ENCODE measurements at regions not wholly inside any gene's neighbourhood (a gene's known extent, or its start where the extent isn't known, plus 50 kb on each side); places are given as distances from the start of the nearest gene placed in this dataset.
"Not testable (repeated sequence)": the region's sequence is repeated elsewhere in the genome, so short reads cannot be mapped to it uniquely, and the experiment has no call there.

DNA sequence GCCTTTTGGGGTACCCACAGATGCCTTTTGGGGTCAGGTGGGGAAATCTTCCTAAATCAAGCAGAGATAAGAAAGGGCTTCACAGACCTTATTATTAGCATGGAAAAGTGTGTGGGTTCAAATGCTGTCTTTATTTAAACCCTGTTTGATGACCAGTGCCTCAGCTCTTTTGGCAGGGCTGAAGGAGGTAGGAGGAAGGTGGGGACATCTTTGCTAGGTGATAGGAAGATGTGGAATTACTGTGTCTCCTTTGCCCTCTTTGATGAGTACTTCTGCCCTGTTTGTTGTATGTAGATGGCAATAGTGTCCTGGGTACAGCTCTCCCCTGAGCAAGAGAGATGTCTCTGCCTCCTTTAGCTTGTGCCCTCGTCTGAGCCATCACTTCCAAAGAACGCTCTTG is 333.3 kb upstream of the ROPN1 start:
- no peaks in the 10 kb centered on the region for H3K4me1 ChIP-seq (ENCODE audit: insufficient read depth, low read length)
- no peaks in the 10 kb centered on the region for H3K9me3 ChIP-seq (ENCODE audit: low read depth, low read length)
- no peaks in the 10 kb centered on the region for H3K27me3 ChIP-seq (ENCODE audit: insufficient read depth, low read length)
- H3K4me3 ChIP-seq (ENCODE audit: low read length) = no peak overlapping the region

DNA sequence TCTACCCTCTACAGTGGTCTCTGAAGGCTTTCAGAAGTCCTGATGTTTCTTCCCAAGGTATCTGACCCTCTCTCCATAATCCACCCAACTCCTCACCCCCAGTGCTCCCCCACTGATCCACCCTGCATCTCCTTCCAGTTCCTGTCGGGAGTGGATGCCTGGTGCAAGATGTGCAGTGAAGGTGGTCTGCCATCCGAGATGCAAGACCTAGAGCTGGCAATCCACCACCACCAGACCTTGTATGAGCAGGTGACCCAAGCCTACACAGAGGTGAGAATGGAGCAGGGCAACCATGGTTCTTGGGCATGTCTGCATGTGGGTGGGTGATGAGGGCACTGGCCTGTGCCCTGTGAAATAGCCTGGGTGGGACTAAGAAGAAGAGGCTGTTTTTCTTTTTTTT is 337.8 kb upstream of the ROPN1 start:
- Histone ChIP-seq H3K27me3 (ENCODE audit: insufficient read depth, low read length) (no peaks in the 10 kb centered on the region), H3K9me3 (ENCODE audit: low read depth, low read length) (no peaks in the 10 kb centered on the region), H3K4me1 (ENCODE audit: insufficient read depth, low read length) (no peaks in the 10 kb centered on the region), H3K4me3 (ENCODE audit: low read length) (no peak overlapping the region)

DNA sequence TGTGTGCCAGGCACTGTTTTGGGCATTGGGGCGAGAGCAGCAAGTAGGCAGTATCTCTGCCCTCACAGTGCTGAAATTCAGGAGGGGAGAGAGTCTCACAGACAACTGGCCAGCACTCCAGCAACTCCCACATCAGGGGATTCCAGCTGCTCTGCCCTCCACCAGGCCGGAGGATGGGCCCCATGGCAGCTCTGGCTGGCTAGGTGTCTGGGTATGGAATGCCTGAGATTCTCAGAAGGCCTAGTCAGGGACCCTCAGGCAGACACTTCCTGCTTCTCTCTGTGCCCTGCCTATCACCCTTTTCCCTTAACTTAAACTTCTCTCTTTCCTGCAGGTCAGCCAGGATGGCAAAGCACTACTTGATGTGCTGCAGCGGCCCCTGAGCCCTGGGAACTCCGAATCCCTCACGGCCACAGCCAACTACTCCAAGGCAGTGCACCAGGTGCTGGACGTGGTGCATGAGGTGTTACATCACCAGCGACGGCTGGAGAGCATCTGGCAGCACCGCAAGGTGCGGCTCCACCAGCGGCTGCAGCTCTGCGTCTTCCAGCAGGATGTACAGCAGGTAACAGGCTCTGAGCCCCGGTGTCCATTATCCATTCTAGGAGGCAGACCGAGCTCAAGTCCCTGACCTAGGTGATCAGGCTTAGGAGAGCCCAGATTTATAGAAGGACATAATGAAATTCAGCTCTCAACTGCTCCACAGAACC is 342.2 kb upstream of the ROPN1 start:
- H3K9me3 ChIP-seq (ENCODE audit: low read depth, low read length) = no peaks in the 10 kb centered on the region
- H3K4me3 ChIP-seq (ENCODE audit: low read length) = no peak overlapping the region
- H3K27me3 ChIP-seq (ENCODE audit: insufficient read depth, low read length) = no peaks in the 10 kb centered on the region
- no peaks in the 10 kb centered on the region for H3K4me1 ChIP-seq (ENCODE audit: insufficient read depth, low read length)

DNA sequence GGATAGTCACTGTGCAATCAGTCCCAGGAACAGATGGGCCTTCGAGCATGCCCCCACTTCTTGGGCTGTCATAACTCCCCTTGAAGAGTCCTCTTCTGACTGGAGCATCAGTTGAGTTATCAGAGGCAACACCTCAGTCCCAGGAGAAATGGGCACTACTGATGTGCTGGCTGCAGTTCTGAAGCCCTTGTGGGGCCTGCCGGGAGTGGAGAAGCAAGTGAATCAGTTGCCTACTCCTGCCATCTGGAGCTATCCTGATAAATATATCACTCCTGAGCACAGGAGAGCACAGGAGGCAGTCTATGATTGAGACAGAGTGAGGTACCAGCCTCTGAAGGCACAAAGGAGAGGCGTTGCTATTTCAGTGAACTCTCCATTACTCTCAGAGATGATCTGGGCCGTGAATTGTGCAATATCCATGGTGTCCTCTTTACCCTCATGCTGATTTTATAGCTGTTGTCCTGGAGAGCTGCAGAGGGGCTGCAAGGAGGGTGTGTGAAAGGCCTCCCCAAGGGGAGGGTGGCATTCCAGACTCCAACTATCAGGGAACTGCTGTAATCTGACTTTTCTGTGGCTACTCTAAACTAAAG is 344.2 kb upstream of the ROPN1 start:
- H3K4me1 ChIP-seq (ENCODE audit: insufficient read depth, low read length) = no peaks in the 10 kb centered on the region
- H3K4me3 ChIP-seq (ENCODE audit: low read length) = no peak overlapping the region
- H3K27me3 ChIP-seq (ENCODE audit: insufficient read depth, low read length) = no peaks in the 10 kb centered on the region
- H3K9me3 ChIP-seq (ENCODE audit: low read depth, low read length) = no peaks in the 10 kb centered on the region

DNA sequence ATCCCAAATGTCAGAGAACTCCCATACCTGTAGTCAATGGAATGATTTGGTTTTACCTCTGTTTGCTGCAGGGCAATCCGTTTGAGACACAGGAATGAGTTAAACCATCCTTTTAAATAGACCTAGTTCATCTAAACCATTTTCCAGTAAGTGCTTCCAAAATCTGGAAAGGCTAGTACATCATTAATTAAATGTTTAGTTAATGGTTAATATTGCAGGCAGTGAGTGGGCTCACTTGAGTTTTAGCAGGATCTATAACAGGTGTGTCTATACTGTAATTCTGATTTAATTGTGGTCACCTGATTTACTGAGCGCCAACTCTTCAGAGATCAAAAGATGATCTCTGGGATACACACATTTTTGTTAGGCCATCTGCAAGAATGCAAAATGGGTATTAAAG is 353.9 kb upstream of the ROPN1 start:
- Histone ChIP-seq H3K4me1 (ENCODE audit: insufficient read depth, low read length) (no peaks in the 10 kb centered on the region), H3K27me3 (ENCODE audit: insufficient read depth, low read length) (peaks cover 4% of the 10 kb centered on the region), H3K4me3 (ENCODE audit: low read length) (no peak overlapping the region), H3K9me3 (ENCODE audit: low read depth, low read length) (no peaks in the 10 kb centered on the region)

DNA sequence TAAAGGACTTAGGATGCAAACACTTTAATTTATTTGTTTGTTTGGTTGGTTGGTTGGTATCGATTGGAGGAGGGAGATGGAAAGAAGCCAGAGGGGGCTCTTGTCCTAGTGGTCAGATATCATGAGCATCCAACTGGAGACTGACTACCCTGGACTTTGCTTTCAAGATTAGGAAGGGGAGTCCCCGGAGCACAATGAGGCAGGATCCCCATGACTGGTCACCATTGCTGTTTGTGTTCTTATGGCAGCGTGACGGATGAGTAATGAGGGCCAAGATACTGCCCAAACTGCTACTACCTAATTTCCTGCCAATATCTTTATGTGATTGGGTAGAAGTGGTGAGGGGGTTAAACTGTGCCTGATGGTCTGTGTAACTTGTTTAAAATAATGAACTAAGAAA is 354.6 kb upstream of the ROPN1 start:
- no peak overlapping the region for H3K4me3 ChIP-seq (ENCODE audit: low read length)
- H3K4me1 ChIP-seq (ENCODE audit: insufficient read depth, low read length) = no peaks in the 10 kb centered on the region

DNA sequence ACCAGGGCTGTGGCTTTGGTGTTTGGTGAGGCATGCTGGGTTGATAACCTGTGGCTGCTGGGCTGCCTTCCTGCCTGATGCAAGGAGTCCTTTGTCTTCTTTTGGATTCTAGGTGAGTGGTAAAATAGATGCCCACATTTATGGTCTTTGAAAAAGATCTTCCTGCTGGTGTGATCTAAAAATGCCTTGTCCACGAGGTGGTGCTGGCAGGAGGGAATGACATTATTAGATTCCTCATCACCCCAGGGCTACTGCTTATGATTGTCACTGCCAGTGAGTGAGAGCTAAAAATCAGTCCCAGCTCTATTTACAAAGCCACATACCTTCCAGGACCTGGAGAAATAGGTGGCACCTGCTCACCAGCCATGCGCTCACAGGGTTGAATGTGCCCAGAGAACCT is 355.5 kb upstream of the ROPN1 start:
- peaks cover 4% of the 10 kb centered on the region for H3K27me3 ChIP-seq (ENCODE audit: insufficient read depth, low read length)
- no peaks in the 10 kb centered on the region for H3K4me1 ChIP-seq (ENCODE audit: insufficient read depth, low read length)
- no peak overlapping the region for H3K4me3 ChIP-seq (ENCODE audit: low read length)
- no peaks in the 10 kb centered on the region for H3K9me3 ChIP-seq (ENCODE audit: low read depth, low read length)

More for the DNA sequence above, 354.6 kb upstream of the ROPN1 start:
- Histone ChIP-seq H3K9me3 (ENCODE audit: low read depth, low read length) (no peaks in the 10 kb centered on the region), H3K27me3 (ENCODE audit: insufficient read depth, low read length) (peaks cover 4% of the 10 kb centered on the region)

DNA sequence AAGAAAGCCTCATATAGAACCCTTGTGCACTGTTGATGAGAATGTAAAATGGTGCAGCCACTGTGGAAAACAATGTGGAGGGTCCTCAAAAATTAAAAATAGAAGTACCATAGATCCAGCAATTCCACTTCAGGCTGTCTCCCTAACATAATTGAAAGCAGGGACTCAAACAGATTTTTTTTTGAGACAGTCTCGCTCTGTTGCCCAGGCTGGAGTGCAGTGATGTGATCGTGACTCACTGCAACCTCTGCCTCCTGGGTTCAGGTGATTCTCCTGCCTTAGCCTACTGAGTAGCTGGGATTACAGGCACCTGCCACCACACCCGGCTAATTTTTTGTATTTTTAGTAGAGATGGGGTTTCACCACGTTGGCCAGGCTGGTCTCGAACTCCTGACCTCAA is 356.6 kb upstream of the ROPN1 start:
- H3K4me3 ChIP-seq (ENCODE audit: low read length); H3K27me3 ChIP-seq (ENCODE audit: insufficient read depth, low read length); H3K9me3 ChIP-seq (ENCODE audit: low read depth, low read length); H3K4me1 ChIP-seq (ENCODE audit: insufficient read depth, low read length): not testable (repeated sequence)

DNA sequence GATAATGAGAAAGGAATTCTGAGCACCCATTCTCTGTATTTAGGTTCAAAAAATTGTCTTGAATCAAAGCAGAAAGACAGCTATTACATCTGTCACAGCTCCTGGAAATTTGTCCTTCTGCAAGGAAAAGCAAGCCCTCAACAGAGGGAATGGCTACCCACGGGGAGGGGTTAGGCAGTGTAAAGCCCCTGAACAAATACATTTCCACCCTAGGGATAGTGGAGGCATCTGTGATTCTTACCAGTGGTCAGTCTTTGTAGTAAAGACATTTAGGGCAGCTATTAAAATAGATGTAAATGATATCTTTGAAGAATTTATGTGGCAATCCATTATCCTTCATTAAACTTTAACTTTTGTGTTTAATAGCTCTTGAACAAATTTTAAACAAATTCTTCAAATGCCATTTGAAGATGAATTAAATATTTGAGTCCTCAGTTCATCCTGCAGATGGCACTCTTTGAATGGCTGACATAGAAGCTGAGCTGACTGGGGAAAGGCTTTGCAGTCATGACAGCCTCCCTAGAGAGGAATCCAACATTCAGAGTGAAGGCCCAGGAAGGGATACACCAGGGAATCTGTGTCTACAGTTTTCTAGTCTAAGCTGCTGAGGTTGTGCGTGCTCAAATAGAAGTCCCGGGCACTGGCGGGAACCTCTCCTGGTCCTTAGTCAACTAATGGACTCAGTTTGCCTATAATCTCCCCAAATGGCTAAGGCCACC is 359.7 kb upstream of the ROPN1 start:
- Histone ChIP-seq H3K4me1 (ENCODE audit: insufficient read depth, low read length) (no peaks in the 10 kb centered on the region), H3K27me3 (ENCODE audit: insufficient read depth, low read length) (no peaks in the 10 kb centered on the region), H3K9me3 (ENCODE audit: low read depth, low read length) (no peaks in the 10 kb centered on the region), H3K4me3 (ENCODE audit: low read length) (no peak overlapping the region)

DNA sequence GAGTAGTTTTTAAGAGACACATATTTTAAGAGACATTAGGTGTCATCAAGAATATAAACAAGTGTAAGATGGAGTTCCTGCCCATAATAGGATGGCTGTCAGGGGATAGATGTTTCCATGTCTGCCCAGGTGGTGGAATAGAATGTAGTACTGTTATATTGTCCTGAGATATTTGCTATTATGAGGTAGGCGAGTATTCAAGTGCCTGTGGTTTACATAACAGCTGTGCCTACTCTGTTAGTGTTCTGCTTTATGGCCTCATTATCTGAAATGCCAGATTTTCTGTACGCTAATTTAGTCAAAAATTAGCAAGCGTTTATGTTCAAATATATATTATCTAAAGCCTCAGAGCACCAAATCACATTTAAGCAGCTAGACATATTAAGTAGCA is 360.2 kb upstream of the ROPN1 start:
- Histone ChIP-seq H3K4me3 (ENCODE audit: low read length) (no peak overlapping the region), H3K9me3 (ENCODE audit: low read depth, low read length) (no peaks in the 10 kb centered on the region), H3K4me1 (ENCODE audit: insufficient read depth, low read length) (no peaks in the 10 kb centered on the region), H3K27me3 (ENCODE audit: insufficient read depth, low read length) (no peaks in the 10 kb centered on the region)

DNA sequence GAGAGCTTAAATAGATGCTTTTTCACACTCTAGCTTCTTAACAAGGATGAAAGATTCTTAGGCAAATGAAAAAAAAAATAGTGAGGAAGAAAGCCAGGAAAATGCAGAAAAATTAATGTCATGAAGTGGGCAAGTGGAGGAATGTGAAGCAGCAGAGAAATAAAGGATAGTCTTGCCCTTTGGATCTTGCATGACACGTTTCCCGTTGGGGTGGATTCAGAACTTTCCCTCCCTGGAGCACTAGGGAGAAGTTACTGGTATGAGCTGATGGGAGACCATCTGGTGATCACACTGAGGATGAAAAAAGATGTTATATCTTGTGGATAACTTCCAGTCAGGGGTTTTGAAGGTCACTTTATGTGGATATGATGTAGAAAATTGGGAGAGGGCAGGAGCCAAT is 361.8 kb upstream of the ROPN1 start:
- Histone ChIP-seq H3K9me3 (ENCODE audit: low read depth, low read length) (no peaks in the 10 kb centered on the region), H3K27me3 (ENCODE audit: insufficient read depth, low read length) (no peaks in the 10 kb centered on the region), H3K4me1 (ENCODE audit: insufficient read depth, low read length) (no peaks in the 10 kb centered on the region), H3K4me3 (ENCODE audit: low read length) (no peak overlapping the region)

DNA sequence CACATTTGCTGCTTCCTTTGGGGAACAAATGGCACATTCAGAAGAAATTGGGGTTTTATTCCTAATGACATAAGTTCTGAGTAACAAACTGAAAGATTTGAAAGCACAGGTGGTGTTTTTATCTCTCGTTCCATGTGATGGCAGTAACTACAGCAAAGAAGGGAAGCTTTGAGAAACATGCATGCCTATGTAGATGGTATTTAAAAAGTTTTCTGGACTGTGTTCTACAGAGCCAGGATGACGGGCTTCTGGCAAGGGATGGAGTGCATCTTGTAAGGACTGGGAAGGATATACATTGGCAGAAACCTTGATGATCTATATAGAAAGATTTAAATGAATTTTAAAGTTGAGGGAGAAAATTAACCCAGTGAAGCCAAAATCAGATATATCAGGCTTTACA is 362.2 kb upstream of the ROPN1 start:
- Histone ChIP-seq H3K27me3 (ENCODE audit: insufficient read depth, low read length) (no peaks in the 10 kb centered on the region), H3K4me1 (ENCODE audit: insufficient read depth, low read length) (no peaks in the 10 kb centered on the region), H3K4me3 (ENCODE audit: low read length) (no peak overlapping the region), H3K9me3 (ENCODE audit: low read depth, low read length) (no peaks in the 10 kb centered on the region)

DNA sequence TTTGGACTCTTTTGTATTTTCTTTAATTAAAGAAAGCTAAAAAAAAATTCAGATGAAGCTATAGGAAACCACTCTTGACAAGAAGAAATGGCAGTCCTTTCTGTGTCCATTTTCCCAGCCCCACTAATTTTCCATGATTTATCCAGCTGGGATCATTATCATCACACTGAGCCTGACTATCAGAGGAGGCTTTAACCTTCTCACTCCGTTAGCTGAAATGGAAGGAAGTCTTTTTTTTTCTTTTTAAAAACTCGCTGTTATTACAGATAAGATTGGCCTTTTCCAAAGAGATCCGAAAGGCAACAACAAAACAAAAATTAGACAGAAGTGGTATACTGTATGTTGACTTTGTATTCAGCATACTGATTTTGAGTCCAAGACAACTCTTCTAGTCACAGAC is 366.2 kb upstream of the ROPN1 start:
- H3K4me3 ChIP-seq (ENCODE audit: low read length) = no peak overlapping the region
- H3K27me3 ChIP-seq (ENCODE audit: insufficient read depth, low read length) = no peaks in the 10 kb centered on the region
- no peaks in the 10 kb centered on the region for H3K9me3 ChIP-seq (ENCODE audit: low read depth, low read length)
- no peaks in the 10 kb centered on the region for H3K4me1 ChIP-seq (ENCODE audit: insufficient read depth, low read length)

DNA sequence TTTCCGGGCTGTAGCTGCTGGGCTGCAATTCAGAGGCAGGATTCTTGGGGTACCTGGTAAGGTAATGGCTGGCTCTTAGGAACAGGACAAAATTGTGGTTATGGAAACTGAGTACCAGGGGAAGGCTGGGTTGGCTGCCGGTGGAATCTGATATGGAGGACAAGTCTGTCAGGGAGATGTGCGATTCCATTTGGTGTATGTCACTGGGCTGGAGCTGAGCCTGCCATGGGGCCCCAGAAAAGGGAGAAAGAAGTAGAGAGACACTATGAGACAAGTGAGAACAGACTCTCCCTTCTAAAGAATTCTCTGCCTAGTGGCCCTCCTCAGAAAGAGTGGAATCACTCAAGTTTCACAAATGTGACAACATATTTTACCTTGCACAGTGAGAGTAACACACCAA is 368.2 kb upstream of the ROPN1 start:
- H3K4me3 ChIP-seq (ENCODE audit: low read length) = no peak overlapping the region
- H3K27me3 ChIP-seq (ENCODE audit: insufficient read depth, low read length) = no peaks in the 10 kb centered on the region
- no peaks in the 10 kb centered on the region for H3K4me1 ChIP-seq (ENCODE audit: insufficient read depth, low read length)
- H3K9me3 ChIP-seq (ENCODE audit: low read depth, low read length) = no peaks in the 10 kb centered on the region

DNA sequence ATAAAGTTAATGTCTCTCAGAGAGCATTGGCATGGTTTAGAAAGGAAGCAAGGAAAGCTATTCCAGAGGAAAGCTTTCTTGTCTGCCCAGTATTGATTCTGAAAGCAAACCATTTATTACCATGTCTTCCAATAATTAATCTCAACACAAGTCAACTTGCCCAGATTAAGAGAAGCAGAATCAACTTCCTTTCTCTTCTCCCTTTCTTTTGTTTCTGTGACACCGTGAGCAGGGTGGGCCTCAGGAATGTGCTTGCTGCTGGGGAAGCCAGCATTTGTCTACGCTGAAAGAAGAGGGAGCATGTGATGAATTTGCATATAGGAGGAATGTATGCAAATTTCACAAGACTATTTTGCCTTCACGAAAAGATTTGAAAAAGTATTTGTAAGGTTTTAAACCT is 368.6 kb upstream of the ROPN1 start:
- Histone ChIP-seq H3K4me1 (ENCODE audit: insufficient read depth, low read length) (no peaks in the 10 kb centered on the region), H3K9me3 (ENCODE audit: low read depth, low read length) (no peaks in the 10 kb centered on the region), H3K27me3 (ENCODE audit: insufficient read depth, low read length) (no peaks in the 10 kb centered on the region), H3K4me3 (ENCODE audit: low read length) (no peak overlapping the region)

DNA sequence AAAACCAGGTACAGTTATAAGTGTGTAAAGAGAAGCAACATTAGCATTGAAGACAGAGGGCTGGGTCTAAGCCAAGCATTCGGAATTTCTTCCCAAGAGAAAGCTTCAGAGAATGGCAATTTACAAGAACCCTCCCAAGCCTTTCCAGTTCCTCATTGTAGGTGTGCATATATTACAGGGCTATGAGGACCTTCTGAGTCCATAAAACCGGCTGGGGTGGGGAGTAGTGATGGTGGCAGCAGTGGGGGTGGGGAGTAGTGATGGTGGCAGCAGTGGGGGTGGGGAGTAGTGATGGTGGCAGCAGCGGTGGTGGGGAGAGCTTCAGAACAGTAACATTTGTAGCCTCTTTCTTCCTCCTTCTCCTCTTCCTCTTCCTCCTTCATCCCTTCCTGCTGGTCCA is 368.7 kb upstream of the UMPS start:
- H3K4me3 ChIP-seq (ENCODE audit: low read length) = no peak overlapping the region
- H3K27me3 ChIP-seq (ENCODE audit: insufficient read depth, low read length) = no peaks in the 10 kb centered on the region
- H3K9me3 ChIP-seq (ENCODE audit: low read depth, low read length) = no peaks in the 10 kb centered on the region
- H3K4me1 ChIP-seq (ENCODE audit: insufficient read depth, low read length) = no peaks in the 10 kb centered on the region

Data from mononuclear cell (primary cell).